ENCODE measurements at regions not wholly inside any gene's neighbourhood (a gene's known extent, or its start where the extent isn't known, plus 50 kb on each side); places are given as distances from the start of the nearest gene placed in this dataset.
"Not testable (repeated sequence)": the region's sequence is repeated elsewhere in the genome, so short reads cannot be mapped to it uniquely, and the experiment has no call there.

GRCh38 chr2:37722971-37723370, 51.5 kb upstream of the CDC42EP3 start:
- not testable (repeated sequence) for DNase-seq (ENCODE audit: low spot score)

DNA sequence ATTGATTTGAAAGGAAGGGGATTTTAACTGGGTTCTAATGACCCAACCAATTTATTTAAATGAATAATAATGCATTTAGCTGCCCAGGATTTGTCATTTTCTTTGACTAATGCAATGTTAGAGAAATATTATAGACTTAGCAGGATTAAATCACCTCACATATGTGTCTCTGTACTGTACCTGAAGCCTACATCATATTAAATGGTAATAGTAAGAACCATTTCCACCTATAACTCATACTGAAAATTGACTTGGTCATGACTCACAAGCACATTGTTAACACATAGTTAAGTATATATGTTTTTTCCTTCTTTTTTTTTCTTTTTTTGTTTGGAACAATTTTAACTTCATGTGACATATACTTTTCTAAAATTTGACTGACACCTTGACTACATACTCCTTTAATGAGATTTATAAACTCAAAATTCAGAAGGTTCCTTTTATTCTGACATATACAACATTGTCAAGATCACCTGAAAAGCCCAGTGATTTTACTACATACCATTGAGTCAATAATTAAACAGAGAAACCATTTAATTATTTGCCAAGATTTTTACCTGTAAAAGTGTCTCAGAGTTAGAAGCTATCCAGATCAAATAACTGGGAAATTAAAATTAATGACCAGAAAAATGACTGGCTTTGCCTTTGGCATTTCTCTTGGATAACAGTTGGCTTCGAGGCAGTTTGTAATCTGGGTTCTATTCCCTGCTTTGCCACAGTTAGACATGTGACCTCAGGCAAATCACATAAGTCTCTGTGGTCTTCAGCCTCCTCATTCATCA, 58.8 kb upstream of the CDC42EP3 start:
- DNase-seq (ENCODE audit: low spot score) = no peak

- not testable (repeated sequence) for DNase-seq (ENCODE audit: low spot score)
Measured at GRCh38 chr2:37732412-37732811, 61.0 kb upstream of the CDC42EP3 start.

DNA sequence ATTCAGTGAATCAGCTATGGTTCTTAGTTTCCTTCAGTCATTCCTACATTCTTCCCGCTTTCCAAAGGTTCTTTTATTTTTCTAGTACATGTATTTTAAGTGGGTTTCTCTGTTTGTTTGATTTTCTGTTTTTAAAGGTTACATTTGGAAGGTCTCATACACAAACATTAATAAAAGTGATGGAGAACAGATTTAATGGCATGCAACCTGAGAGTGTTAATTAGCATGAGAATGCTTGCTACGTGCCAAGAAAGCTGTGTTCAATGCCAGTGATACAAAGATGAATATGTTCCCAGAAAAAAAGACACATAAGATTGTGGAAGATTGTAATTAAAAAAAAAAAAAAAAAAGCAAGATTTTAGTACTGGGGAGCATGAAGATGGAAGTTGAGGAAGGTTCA, 61.8 kb upstream of the CDC42EP3 start:
- no peak for DNase-seq (ENCODE audit: low spot score)

DNA sequence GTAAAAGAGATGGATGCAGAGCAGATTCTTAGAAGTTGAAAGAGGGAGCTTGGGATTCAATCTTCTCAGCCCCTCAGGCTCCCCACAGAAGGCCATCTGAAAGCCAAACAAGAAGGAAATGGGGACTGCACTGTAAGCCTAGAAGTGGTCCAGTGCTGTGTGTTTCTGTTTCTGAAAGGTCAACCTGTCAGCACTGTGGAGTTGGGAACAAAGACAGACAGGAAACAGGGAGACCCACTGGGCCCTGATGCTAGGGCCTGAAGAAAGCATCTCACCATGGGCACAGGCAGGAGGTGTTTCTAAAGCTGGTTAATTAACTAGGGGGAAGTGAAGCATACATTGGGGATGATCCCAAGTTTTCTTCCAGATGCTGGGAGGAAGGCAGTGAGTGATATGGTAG, 62.5 kb upstream of the CDC42EP3 start:
- DNase-seq (ENCODE audit: low spot score) = not testable (repeated sequence)

DNA sequence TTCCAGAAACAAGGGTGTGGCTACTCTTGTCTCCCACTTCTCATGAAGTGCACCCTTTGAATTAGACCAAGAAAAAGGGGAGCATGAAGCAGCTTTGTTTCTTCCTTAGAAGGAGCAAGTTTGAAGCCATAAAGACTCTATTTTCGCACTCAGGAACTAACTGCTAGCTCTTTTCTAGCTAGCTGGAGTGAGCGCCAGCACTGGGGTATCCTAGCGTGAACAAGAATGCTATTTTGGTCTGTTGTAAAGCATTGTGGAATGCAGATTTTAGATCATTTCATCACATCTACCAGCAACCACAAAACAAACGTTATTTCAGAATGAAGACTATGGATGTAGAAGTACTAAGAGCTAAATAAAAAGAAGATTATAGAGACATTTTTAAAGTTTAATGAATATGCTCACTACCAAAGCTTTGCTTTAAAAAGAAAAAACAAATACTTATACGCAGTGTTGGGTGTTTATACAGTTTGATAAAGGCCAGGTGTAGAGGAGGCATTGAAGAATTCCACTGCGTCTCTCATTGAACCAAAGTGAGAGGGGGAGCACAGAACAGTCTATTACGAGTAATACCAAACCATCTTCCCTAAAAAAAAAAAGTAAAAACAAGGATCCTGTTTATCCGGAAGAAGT, 63.6 kb upstream of the CDC42EP3 start:
- DNase-seq (ENCODE audit: low spot score) = peak; percentile 42

DNA sequence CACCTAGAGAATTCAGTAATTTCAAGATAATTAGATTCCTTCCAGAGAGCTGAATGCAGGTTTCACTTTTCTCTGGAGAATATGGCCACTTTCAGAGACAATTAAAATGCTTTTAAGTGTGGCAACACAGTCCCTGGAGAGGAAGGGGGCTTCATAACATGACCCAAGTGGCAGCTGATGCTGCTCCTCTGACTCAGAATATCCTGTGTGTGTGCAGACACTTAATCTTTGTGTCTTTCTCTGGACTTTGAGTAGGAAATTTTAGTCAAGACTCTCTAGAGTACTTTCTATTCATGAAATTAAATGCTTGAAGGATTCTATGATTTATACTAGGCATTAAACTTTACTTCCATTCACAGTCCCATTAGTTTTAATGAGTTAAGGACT, 64.1 kb upstream of the CDC42EP3 start:
- not testable (repeated sequence) for DNase-seq (ENCODE audit: low spot score)

DNA sequence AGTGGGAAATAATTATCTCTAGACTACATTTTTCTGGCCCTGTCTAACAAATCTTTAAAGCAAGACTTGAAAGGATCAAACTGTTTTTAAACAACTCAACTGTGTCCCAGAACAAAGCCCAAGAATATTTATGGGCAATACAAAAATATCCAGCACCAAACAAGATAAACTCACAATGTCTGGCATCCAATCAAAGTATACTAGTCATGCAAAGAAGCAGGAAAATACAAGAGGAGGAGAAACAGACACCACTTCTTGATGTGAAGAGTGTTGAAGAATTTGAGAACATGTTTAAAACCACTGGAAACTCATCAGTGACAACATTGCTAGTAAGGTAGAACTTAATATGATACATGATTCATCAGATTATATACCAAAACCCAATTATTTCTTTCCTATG, 66.1 kb upstream of the CDC42EP3 start:
- peak; percentile 73 for DNase-seq (ENCODE audit: low spot score)

- DNase-seq (ENCODE audit: low spot score) = no peak
Measured at GRCh38 chr2:37738266-37738885, 66.9 kb upstream of the CDC42EP3 start.

GRCh38 chr2:37739153-37739552, 67.7 kb upstream of the CDC42EP3 start:
- DNase-seq (ENCODE audit: low spot score) = no peak

DNA sequence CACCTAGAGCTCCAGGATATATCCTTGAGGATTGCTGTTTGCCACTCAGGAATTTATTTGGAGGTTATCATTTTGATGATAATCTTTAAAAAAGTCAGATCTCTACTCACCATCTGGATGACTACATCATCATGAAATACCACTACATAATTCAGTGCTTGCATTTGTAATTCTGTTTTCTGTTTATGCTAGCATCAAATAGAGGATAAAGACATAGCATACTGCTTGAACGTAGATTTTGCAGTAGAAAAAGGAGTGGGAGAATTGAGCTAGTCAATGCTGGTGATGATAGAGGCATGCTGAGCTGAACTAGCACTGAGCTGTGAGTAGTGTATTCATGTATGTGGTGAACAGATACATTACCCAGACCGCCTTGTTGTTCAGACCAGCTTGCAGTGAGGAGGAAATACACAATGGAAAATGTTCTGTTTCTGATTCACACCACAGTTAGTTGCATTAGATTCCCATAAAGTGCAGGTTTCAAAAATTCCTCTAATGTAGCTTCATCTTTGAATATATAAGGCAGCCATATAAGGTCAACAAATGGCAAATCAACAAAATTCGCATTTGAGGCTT, 68.8 kb upstream of the CDC42EP3 start:
- DNase-seq (ENCODE audit: low spot score) = peak; percentile 59

DNA sequence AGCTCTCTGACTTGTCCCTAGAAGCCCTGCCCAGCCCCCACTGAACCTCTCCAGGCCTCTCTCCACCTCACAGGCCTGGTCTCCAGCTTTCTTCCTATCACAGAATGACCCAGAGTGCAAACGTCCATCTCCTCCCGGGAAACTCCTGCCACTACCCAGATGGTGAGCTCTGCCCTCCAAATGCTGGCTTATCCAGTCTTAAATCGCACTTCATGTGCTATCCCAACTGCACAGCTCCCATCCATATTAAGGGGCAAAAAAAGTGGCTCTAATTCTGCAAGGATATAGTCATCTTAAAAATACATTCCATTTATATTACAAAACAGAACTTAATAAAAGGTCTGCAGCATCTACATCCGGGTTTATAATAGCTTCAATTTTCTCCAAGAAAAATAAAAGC, 70.8 kb upstream of the CDC42EP3 start:
- DNase-seq (ENCODE audit: low spot score) = no peak

GRCh38 chr2:37744010-37744409, 72.6 kb upstream of the CDC42EP3 start:
- no peak for DNase-seq (ENCODE audit: low spot score)

DNA sequence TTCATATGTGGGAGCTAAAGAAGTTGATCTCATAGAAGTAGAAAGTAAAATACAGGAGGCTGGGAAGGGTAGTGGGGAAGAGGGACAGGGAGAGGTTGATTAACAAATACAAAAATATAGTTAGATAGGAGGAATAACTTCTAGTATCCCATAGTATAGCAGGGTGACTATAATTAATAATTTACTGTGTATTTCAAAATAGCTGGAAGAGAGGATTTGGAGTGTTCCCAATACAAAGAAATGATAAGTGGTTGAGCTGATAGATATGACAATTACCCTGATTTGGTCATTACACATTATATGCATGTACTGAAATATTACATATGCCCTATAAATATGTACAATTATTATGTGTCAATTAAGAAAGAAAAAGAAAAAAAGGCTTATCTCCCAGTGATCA, 73.5 kb upstream of the CDC42EP3 start:
- DNase-seq (ENCODE audit: low spot score) = not testable (repeated sequence)

GRCh38 chr2:37746011-37746410, 74.6 kb upstream of the CDC42EP3 start:
- not testable (repeated sequence) for DNase-seq (ENCODE audit: low spot score)

DNA sequence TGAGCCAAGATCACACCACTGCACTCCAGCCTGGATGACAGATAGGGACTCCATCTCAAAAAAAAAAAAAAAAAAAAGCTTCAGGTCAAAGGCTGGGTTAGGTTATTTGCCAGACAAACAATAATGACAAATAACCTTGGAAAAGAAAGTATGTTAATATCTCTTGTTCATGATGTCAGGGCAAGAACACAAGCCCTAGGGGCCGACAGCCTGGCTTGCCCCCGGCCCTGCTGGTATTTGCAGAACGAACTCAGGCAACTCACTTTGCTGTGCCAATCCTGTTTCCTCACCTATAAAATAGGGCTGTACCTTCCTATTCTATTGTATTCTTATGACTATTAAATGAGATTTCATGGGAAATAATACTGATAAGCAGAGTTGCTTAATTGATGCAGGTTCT, 75.4 kb upstream of the CDC42EP3 start:
- no peak for DNase-seq (ENCODE audit: low spot score)

DNA sequence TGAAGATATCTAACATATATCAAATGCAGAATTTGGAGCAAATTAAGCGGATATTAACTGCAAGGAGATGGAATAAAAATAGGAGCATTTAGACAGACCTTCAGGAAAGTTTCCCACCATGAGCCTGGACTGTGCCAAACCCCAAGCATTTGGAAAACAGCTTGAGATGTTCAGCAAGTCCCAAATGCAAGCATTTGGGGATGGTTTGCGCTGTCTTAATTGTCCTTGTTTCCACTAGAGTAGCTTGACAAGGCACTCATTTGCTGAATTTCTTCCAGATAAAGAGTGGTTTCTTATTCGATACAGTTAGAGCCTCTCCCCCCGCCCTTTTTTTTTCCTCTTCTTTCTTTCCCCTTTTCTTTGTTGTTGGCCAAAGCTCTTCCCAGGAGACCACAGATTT, 77.1 kb upstream of the CDC42EP3 start:
- DNase-seq (ENCODE audit: low spot score) = no peak

DNA sequence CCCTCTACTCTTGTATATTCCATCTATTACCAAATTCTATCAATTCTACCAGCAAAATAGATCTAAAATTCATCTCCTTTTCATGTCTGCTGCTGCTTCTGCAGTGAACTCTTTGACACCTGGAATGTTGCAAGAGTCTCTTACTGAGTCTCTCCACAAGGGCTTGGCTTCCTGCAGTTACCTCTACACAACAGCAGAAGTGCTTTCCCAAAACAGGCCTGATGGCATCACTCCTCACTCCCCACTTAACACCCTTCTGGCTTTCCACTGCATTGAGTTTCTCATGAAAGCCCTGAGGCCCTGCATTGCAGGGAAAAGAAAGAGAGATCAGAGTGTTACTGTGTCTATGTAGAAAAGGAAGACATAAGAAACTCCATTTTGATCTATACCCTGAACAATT, 78.8 kb upstream of the CDC42EP3 start:
- not testable (repeated sequence) for DNase-seq (ENCODE audit: low spot score)

DNA sequence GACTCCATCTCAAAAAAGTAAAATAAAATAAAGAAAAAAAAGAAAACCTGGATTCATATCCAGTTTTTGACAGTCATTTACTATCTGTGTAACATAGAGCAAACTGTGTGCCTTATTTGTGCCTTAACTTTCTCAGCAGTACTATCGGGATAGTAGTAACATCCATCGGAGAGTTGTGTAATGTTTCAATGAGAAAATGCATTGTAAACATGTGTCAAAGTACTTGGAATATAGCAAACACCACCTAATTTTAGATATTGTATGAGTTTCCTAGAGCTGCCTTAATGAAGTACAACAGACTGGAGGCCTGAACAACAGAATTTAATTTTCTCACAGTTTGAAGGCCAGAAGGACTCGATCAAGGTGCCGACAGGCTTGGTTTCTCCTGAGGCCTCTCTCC, 81.3 kb upstream of the CDC42EP3 start:
- no peak for DNase-seq (ENCODE audit: low spot score)

- DNase-seq (ENCODE audit: low spot score) = no peak
Measured at GRCh38 chr2:37753758-37754157, 82.3 kb upstream of the CDC42EP3 start.

GRCh38 chr2:37755961-37756559, 84.6 kb upstream of the CDC42EP3 start:
- DNase-seq (ENCODE audit: low spot score) = not testable (repeated sequence)

- not testable (repeated sequence) for DNase-seq (ENCODE audit: low spot score)
Measured at GRCh38 chr2:37757456-37757855, 86.0 kb upstream of the CDC42EP3 start.

Measured in umbilical cord (tissue), 1 donor.